ENCODE measurements at regions not wholly inside any gene's neighbourhood (a gene's known extent, or its start where the extent isn't known, plus 50 kb on each side); places are given as distances from the start of the nearest gene placed in this dataset.

GRCh38 chr4:60589425-60589824 lies 610.7 kb upstream of the ADGRL3 start:
- TF ChIP-seq, protein P1, sequence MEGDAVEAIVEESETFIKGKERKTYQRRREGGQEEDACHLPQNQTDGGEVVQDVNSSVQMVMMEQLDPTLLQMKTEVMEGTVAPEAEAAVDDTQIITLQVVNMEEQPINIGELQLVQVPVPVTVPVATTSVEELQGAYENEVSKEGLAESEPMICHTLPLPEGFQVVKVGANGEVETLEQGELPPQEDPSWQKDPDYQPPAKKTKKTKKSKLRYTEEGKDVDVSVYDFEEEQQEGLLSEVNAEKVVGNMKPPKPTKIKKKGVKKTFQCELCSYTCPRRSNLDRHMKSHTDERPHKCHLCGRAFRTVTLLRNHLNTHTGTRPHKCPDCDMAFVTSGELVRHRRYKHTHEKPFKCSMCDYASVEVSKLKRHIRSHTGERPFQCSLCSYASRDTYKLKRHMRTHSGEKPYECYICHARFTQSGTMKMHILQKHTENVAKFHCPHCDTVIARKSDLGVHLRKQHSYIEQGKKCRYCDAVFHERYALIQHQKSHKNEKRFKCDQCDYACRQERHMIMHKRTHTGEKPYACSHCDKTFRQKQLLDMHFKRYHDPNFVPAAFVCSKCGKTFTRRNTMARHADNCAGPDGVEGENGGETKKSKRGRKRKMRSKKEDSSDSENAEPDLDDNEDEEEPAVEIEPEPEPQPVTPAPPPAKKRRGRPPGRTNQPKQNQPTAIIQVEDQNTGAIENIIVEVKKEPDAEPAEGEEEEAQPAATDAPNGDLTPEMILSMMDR (conservative IDR thresholded peaks at IDR 0.05; ENCODE audit: low read depth, low read length): no peak
- no peak for TF ChIP-seq EZH2 (IDR thresholded peaks at IDR 0.05; ENCODE audit: borderline replicate concordance, low read depth, low read length, poor library complexity, severe bottlenecking)
